Epithelial cell of proximal tubule (primary cell): ENCODE measurements at regions not wholly inside any gene's neighbourhood (a gene's known extent, or its start where the extent isn't known, plus 50 kb on each side); places are given as distances from the start of the nearest gene placed in this dataset.

ENCODE experiments used
- DNase-seq: peaks from one replicate; pipeline ENCODE4 v3.0.0-alpha.2; 2011; ENCODE audit warnings: low read depth
- H3K4me3 ChIP-seq: 2 replicates; pipeline ENCODE4 v1.5.1; 2011; ENCODE audit warnings: low read depth, mild to moderate bottlenecking, low read length
- CTCF ChIP-seq: conservative IDR thresholded peaks from 2 replicates; pipeline ENCODE4 v1.5.1; 2012; ENCODE audit warnings: low read depth, mild to moderate bottlenecking, low read length

GRCh38 chr1:198443365-198444233 lies 96.9 kb downstream of the ATP6V1G3 start:
- TF ChIP-seq CTCF = no peak
- DNase-seq = peak; percentile 85
- no peak overlapping the region for H3K4me3 ChIP-seq

GRCh38 chr1:198440842-198441241 lies 99.6 kb downstream of the ATP6V1G3 start:
- TF ChIP-seq CTCF = no peak
- H3K4me3 ChIP-seq = no peak overlapping the region
- no peak for DNase-seq

- H3K4me3 ChIP-seq = no peak overlapping the region
- DNase-seq = no peak
- TF ChIP-seq CTCF = no peak
Measured at GRCh38 chr1:198437332-198437731, 103.1 kb downstream of the ATP6V1G3 start.

- no peak for DNase-seq
- no peak for TF ChIP-seq CTCF
- H3K4me3 ChIP-seq = no peak overlapping the region
Measured at GRCh38 chr1:198436276-198436675, 104.2 kb downstream of the ATP6V1G3 start.

- H3K4me3 ChIP-seq = no peak overlapping the region
- no peak for DNase-seq
- TF ChIP-seq CTCF = no peak
Measured at GRCh38 chr1:198435056-198435455, 105.4 kb downstream of the ATP6V1G3 start.

GRCh38 chr1:198424441-198424840 lies 116.0 kb downstream of the ATP6V1G3 start:
- no peak for TF ChIP-seq CTCF
- no peak overlapping the region for H3K4me3 ChIP-seq
- DNase-seq = no peak

GRCh38 chr1:198423673-198424072 lies 116.8 kb downstream of the ATP6V1G3 start:
- TF ChIP-seq CTCF = no peak
- no peak overlapping the region for H3K4me3 ChIP-seq
- no peak for DNase-seq
